ENCODE measurements at regions not wholly inside any gene's neighbourhood (a gene's known extent, or its start where the extent isn't known, plus 50 kb on each side); places are given as distances from the start of the nearest gene placed in this dataset.

GRCh38 chr6:43953794-43954310, 173.4 kb downstream of the MRPL14 start (continued):
- TF ChIP-seq NR0B1 (IDR thresholded peaks at IDR 0.05; ENCODE audit: partially characterized antibody) (no peak), SMARCA4 (IDR thresholded peaks at IDR 0.05) (no peak), NELFE (IDR thresholded peaks at IDR 0.05; ENCODE audit: insufficient read depth, insufficient read length) (no peak), HDAC6 (IDR thresholded peaks at IDR 0.05; ENCODE audit: low read depth, low read length) (no peak), NBN (IDR thresholded peaks at IDR 0.05; ENCODE audit: low read depth) (no peak), MYBL2 (IDR thresholded peaks at IDR 0.05; ENCODE audit: low read depth) (no peak), MYBL2 (CRISPR knock-in tag; IDR thresholded peaks at IDR 0.05; ENCODE audit: borderline replicate concordance) (no peak), ZNF277 (CRISPR knock-in tag; IDR thresholded peaks at IDR 0.05; ENCODE audit: borderline replicate concordance) (no peak), ZNF717 (CRISPR knock-in tag; IDR thresholded peaks at IDR 0.05) (no peak), CBX1 (IDR thresholded peaks at IDR 0.05; ENCODE audit: low read depth) (no peak), NFYB (IDR thresholded peaks at IDR 0.05; ENCODE audit: extremely low read depth, insufficient read length) (no peak), CTBP1 (IDR thresholded peaks at IDR 0.05; ENCODE audit: borderline replicate concordance) (no peak), ARID3A (IDR thresholded peaks at IDR 0.05; ENCODE audit: borderline replicate concordance, low read depth, low read length) (no peak), RBM14 (IDR thresholded peaks at IDR 0.05; ENCODE audit: borderline replicate concordance, insufficient read depth, low read depth, low read length) (no peak), EZH2 (IDR thresholded peaks at IDR 0.05; ENCODE audit: borderline replicate concordance, low read depth, low read length) (no peak), CREB3L1 (IDR thresholded peaks at IDR 0.05; ENCODE audit: borderline replicate concordance, low read depth) (no peak), MTA1 (IDR thresholded peaks at IDR 0.05; ENCODE audit: borderline replicate concordance) (no peak), ARID1B (IDR thresholded peaks at IDR 0.05) (0 out of 2 replicates have a peak, but pooled peaks have one; percentile 13), XRCC3 (IDR thresholded peaks at IDR 0.05) (no peak), FIP1L1 (IDR thresholded peaks at IDR 0.05; ENCODE audit: low read depth, low read length, poor library complexity, severe bottlenecking) (no peak), ZFP91 (CRISPR knock-in tag; IDR thresholded peaks at IDR 0.05) (no peak), POLR2AphosphoS2 (IDR thresholded peaks at IDR 0.05; ENCODE audit: low read length) (no peak), THRAP3 (IDR thresholded peaks at IDR 0.05; ENCODE audit: borderline replicate concordance) (no peak)

All from K562 (cell line).